Peyer's patch (tissue), 4 donors: ENCODE measurements at regions not wholly inside any gene's neighbourhood (a gene's known extent, or its start where the extent isn't known, plus 50 kb on each side); places are given as distances from the start of the nearest gene placed in this dataset.

Experiments used
- POLR2A ChIP-seq, 2 donors: fragments of 450-650 bp; IDR thresholded peaks; one replicate each; pipeline ENCODE4 v1.5.1; 2017; ENCODE audit warnings: antibody characterized with exemption in 2 of 2, mild to moderate bottlenecking in 2 of 2, moderate library complexity in 2 of 2
- TF ChIP-seq, protein P1 (sequence below), 6 experiments: fragments of 450-650 bp in 4 of 6; fragments of 200-600 bp in 2 of 6; sonication (generic) in 1 of 6; IDR thresholded peaks; one replicate each; pipeline ENCODE4 v1.5.1; 2017 to 2019; ENCODE audit warnings: antibody characterized with exemption in 6 of 6, mild to moderate bottlenecking in 3 of 6, moderate library complexity in 1 of 6

DNA sequence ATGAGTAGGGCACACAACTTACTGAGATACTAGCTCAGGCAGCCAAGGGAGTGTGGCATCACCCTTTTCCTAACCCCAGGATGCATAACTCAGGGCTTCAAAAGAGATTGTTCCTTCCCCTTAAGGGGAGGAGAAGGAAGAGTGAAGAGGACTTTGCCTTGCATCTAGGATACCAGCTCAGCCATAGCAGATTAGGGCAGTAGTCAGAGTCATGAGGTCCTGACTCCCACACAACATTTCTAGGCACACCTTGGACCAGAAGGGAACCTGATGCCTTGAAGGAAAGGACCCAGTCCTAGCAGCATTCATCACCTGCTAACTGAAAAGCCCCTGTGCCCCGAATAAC, 1433.2 kb upstream of the TMEFF2 start:
- TF ChIP-seq, protein P1, sequence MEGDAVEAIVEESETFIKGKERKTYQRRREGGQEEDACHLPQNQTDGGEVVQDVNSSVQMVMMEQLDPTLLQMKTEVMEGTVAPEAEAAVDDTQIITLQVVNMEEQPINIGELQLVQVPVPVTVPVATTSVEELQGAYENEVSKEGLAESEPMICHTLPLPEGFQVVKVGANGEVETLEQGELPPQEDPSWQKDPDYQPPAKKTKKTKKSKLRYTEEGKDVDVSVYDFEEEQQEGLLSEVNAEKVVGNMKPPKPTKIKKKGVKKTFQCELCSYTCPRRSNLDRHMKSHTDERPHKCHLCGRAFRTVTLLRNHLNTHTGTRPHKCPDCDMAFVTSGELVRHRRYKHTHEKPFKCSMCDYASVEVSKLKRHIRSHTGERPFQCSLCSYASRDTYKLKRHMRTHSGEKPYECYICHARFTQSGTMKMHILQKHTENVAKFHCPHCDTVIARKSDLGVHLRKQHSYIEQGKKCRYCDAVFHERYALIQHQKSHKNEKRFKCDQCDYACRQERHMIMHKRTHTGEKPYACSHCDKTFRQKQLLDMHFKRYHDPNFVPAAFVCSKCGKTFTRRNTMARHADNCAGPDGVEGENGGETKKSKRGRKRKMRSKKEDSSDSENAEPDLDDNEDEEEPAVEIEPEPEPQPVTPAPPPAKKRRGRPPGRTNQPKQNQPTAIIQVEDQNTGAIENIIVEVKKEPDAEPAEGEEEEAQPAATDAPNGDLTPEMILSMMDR (IDR thresholded peaks at IDR 0.05): no peak
- no peak for TF ChIP-seq POLR2A (IDR thresholded peaks at IDR 0.05)
